Ovary (tissue), 3 donors: ENCODE measurements at regions not wholly inside any gene's neighbourhood (a gene's known extent, or its start where the extent isn't known, plus 50 kb on each side); places are given as distances from the start of the nearest gene placed in this dataset.

Source experiments
- CTCF ChIP-seq, 3 donors: fragments of 450-650 bp in 2 of 3; fragments of 200-600 bp in 1 of 3; IDR thresholded peaks; one replicate each; pipeline versions ENCODE4 v1.5.1 to v1.8.0; 2016 to 2022; ENCODE audit warnings: antibody characterized with exemption in 3 of 3, mild to moderate bottlenecking in 1 of 3
- EP300 ChIP-seq: sonication (generic); formaldehyde crosslinking; IDR thresholded peaks from one replicate; pipeline ENCODE4 v1.6.1; 2017; ENCODE audit warnings: antibody characterized with exemption
- POLR2A ChIP-seq: fragments of 450-650 bp; IDR thresholded peaks from one replicate; pipeline ENCODE4 v1.6.1; 2017; ENCODE audit warnings: antibody characterized with exemption, mild to moderate bottlenecking, moderate library complexity
- donor health status: DM: no; HTN: no; CAD: no.

GRCh38 chr2:239893236-239893515, 132.0 kb downstream of the NDUFA10 start:
- no peak for TF ChIP-seq CTCF (IDR thresholded peaks at IDR 0.05)
- TF ChIP-seq EP300: no peak
- TF ChIP-seq POLR2A: no peak
